ENCODE measurements at regions not wholly inside any gene's neighbourhood (a gene's known extent, or its start where the extent isn't known, plus 50 kb on each side); places are given as distances from the start of the nearest gene placed in this dataset.
"Not testable (repeated sequence)": the region's sequence is repeated elsewhere in the genome, so short reads cannot be mapped to it uniquely, and the experiment has no call there.

DNA sequence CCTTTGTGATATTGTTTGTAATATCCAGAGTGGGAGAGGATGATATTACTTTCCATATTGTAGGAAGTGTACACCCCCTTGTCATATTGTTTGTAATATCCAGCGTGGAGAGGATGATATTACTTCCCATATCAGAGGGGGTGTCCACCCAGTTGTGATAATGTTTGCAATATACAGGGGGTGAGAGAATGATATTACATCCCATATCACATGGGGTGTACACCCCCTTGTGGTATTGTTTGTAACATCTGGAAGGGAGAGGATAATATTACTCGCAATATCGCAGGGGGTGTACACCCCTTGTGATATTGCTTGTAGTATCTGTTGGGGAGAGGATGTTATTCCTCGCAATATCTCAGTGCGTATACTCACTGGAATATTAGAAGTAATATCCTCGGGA is 61.5 kb downstream of the PRSS23 start:
- DNase-seq (ENCODE audit: extremely low spot score, insufficient read length, low read depth): no peak
- no peak for FAIRE-seq

DNA sequence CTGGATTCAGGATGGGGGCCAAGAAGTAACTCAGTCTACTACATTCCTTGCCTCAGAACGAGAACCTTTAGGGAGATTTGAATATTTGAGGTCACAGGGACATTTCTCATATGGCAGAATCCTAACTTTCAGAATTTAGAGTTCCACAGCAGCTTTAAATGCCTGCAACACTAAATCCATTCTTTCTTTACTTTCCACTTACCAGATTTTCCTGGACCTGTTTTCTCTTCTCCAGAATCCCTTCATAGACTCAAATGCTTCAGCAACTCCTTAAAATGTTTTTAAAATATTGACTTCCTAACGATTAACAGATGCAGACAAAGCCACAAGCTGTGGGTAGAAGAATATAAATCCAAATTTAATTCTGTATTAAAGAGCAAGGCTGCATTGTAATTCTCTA is 63.1 kb downstream of the PRSS23 start:
- FAIRE-seq: no peak
- no peak for DNase-seq (ENCODE audit: extremely low spot score, insufficient read length, low read depth)

DNA sequence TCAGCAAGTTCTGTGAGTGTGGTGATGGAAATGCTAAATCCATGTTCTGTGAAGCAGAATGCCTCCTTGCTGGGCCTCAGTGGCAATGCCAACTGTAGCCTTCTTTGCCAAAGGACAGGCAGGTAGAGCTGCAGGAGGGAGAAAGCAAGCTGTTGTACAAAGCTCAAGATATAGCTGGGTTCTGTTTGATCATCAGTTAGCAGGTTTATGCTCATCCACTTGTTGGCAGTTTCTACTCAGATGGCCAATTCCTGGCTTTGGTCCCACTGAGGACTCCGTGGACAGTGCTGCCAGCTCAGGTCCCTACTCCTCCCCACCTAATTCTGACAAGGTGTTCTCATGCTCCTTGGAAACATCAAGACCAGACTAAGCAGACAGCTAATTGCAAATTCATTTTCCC is 65.1 kb downstream of the PRSS23 start:
- FAIRE-seq (no peak), DNase-seq (ENCODE audit: extremely low spot score, insufficient read length, low read depth) (no peak)

DNA sequence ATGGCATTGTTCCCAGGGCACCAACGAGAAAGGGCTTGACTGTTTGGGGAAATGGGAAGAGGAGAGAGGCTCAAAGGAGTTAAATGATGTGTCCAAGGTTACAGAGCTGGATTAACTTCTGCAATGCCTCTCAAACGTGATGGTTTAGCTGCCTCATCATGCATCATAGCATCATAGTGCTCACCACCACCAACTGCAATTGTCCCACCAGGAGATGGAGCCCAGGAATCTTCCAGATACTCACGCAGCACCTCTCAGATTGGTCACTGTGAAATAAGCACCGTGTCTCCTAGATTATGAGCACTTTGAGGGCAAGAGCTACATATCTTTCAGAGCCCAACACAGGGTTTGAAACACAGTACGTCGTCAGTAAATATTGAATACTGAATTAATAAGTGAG is 69.2 kb downstream of the PRSS23 start:
- FAIRE-seq (no peak), DNase-seq (ENCODE audit: extremely low spot score, insufficient read length, low read depth) (no peak)

DNA sequence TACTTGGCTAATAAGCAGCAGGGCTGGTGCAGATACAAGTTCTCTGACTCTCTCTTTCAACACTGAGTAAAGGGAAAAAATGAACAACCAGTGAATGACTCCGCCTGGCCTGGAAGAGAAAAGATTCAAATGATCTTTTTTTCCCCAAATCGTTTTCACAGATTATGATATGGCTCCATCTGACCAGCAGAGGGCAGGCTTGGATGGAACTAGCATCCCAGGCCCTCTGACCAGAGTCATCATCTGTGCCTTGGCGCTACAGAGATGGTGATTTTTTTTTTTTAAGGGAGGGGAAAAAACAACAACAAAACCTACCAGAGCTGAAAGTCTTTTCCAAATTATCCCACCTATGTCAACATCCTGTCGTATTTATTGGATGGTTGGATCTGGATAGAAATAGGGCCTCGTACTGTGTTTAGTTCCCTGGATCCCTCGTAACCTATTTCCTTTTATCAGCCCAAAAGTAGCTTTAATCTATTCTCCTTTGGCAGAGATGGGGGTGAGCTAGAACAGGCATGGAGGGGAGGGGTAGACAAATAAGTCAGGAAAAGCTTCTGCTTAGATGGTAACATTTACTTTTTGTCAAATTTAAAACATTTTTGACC is 69.7 kb downstream of the PRSS23 start:
- FAIRE-seq (peak; percentile 67), DNase-seq (ENCODE audit: extremely low spot score, insufficient read length, low read depth) (no peak)

DNA sequence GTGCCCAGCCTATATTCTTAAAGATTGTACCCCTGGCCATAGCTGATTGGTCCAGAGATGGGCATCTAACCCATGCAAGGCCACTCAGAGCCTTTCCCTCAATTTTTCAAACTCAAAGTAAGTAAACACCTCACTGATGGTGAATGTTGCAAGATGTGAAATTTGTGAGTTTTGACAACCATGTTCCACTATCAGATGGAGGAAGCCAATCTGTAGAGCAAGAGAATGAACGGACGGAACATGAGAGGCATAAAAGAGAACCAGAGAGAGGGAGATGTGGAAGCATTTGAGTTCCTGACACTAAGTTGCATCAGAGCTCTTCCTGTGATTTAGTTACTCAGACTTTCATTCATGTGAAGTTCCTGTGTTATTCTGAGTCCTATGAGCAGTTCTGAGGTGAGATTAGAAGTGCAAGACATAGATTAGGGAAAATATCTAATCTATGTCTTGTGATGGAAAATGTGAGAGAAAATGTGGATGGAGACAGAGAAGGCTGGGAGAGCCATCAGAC is 73.3 kb downstream of the PRSS23 start:
- no peak for DNase-seq (ENCODE audit: extremely low spot score, insufficient read length, low read depth)
- no peak for FAIRE-seq

DNA sequence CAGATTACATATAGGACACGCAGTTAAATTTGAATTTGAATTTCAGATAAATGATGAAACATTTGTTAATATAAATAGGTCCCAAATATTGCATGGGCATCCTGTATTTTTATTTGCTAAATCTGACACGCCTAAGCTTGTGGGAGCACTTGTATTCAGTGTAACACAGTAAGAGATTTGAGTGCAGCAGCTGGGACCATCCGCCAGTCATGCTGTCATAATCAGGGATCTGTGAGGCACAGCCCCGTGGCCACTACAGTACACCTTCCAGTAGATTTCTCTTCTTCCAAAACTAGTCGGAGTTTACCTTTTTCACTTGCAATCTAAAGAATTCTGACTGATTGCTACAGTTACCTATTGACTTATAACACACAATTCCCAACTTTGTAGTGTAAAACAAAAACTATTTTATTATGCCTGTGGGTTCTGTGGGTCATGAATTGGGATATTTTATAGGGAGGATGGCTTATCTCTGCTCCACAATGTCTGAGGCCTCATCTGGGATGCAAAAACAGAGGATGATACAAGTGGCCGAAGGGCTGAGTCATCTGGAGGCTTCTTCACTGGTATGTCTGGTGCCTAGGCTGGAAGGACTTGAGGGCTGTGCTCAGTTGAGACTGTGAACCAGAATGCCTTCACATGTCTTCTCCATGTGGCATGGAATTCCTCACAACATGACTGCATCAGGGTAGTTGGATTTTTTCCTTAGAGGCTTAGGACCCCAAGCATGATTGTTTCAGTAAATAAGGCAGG is 74.1 kb downstream of the PRSS23 start:
- DNase-seq (ENCODE audit: extremely low spot score, insufficient read length, low read depth) (no peak), FAIRE-seq (no peak)

DNA sequence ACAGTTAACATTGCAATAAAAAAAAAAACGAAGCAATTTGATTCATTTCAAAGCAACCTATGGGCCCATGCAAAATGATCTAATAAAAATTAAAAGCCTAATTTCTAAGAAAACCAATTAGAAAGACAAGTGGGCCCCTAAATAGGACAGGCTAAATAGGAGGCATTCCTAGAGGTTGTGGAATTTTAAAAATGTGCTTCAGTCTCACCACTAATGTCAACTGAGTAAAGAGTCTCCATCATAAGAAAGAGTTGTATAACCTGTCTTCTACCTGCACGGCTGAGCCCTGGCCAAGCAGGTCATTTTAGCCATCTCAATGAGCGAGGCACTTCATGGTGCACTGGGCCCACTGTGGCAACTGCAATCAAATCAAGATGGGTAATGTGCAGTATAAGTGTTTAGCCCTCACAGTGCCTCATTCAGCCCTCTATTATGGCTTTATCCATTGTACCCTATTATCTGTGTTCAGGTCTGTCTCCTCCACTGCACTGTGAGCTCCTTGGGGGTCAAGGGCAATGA is 76.4 kb downstream of the PRSS23 start:
- no peak for FAIRE-seq
- no peak for DNase-seq (ENCODE audit: extremely low spot score, insufficient read length, low read depth)

DNA sequence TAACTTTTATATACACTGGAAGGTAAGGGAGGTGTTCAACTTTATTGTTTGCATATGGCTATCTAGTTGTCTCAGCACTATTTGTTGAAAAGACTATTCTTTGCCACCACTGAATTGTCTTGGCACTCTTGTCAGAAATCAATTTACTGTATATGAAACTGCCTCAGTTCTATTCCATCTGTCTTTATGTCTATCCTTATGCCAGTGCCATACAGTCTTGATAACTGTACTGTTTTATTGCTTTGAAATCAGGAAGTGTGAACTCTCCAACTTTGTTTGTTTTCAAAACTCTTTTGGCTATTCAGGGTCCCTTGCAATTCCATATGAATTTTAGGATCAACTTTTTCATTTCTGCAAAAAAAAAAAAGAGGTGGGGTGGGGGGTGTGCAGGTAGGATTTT is 77.2 kb downstream of the PRSS23 start:
- DNase-seq (ENCODE audit: extremely low spot score, insufficient read length, low read depth) (no peak), FAIRE-seq (no peak)

DNA sequence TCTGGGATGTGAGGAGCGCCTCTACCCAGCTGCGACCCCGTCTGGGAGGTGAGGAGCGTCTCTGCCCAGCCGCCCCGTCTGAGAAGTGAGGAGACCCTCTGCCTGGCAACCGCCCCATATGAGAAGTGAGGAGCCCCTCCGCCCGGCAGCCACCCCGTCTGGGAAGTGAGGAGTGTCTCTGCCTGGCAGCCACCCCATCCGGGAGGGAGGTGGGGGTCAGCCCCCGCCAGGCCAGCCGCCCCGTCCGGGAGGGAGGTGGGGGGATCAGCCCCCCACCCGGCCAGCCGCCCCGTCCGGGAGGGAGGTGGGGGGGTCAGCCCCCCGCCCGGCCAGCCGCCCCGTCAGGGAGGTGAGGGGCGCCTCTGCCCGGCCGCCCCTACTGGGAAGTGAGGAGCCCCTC is 76.0 kb downstream of the FZD4 start:
- DNase-seq (ENCODE audit: extremely low spot score, insufficient read length, low read depth); FAIRE-seq: not testable (repeated sequence)

DNA sequence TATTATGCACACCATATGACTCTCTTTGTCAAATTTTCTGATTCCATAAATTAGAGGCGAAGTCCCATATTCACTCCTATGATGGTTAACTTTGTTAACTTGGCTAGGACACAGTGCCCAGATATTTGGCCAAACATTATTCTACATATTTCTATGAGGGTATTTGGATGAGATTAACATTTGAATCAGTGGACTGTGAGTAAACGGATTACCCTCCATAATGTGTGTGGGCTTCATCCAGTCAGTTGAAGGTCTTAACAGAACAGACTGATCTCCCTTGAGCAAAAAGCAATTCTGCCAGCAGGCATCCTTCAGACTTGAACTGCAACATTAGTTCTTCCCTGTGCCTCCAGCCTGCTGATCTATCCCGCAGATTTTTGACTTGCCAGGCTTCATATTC is 69.9 kb downstream of the FZD4 start:
- DNase-seq (ENCODE audit: extremely low spot score, insufficient read length, low read depth): no peak
- FAIRE-seq: no peak

DNA sequence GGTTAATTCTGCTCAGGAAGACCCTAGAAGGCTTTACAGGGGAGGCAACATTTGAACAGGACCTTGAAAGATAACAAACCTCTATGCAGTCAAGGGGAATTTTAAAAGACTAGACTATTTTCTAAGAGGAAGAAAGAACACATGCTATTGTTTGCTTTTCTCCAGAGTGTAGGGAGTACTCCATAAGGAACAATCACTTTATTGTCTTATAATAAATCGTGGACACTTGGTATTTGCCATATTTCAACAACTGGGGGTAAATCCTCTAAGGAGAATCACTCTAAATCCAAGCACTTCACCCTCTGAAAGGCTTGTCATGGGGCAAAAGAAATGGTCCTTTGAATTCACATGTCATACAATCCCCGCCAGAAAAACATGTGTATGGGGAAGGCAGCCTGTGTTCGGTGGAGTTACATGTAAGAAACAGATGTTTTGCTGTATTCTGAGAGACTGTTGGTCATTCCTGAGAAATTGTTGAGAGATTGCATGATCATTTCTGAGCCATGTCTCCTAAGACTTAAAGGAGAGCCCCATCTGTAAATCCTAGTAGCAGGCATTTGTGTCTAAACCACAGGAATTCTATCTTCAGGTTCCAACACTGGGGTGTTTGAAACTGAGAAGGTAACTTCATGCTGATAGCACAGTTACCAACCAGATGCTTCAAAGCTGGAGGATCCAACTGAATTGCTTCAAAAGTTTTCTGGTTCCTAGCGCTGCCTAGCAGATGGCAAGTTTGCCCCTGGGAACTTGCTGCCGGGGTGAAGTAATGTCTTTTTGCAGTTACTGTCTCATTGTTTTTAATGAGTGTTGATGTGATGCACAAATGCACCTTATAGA is 66.8 kb downstream of the FZD4 start:
- FAIRE-seq: no peak
- no peak for DNase-seq (ENCODE audit: extremely low spot score, insufficient read length, low read depth)

DNA sequence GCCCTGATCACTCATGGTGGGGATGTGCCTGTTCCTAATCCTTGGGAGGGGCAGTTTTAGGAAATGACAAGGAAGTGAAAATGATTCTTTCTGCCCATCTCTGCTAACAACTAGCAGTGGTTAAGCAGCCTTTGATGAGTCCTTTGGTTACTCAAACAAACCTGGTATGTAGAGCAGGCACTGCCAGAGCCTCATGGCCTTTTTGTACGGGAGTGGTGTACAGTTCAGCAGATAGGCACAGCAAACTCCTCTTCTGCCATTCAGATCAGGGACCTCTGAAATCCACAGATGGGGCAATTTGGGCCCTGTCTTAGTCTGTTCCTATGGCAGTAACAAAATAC is 66.2 kb downstream of the FZD4 start:
- DNase-seq (ENCODE audit: extremely low spot score, insufficient read length, low read depth) (no peak), FAIRE-seq (no peak)

DNA sequence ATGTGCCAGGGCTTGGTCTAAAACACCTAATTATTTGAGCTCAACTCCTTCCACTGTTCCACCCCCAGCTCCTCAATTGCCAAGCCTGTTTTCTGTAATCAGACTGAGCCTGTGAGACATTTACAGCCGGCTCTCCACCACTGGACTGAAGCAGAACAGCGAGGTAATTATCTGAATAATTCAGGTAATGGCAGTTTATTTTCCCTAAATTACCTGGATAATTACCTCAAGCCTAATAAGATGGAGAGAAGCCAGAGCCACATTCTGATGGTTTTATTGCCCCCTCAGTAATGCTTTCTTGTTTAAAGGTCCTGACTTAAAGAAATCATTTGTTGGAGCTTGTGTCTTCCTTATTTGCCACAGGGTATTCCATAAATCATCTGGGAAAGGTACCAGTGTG is 64.2 kb downstream of the FZD4 start:
- FAIRE-seq: no peak
- no peak for DNase-seq (ENCODE audit: extremely low spot score, insufficient read length, low read depth)

DNA sequence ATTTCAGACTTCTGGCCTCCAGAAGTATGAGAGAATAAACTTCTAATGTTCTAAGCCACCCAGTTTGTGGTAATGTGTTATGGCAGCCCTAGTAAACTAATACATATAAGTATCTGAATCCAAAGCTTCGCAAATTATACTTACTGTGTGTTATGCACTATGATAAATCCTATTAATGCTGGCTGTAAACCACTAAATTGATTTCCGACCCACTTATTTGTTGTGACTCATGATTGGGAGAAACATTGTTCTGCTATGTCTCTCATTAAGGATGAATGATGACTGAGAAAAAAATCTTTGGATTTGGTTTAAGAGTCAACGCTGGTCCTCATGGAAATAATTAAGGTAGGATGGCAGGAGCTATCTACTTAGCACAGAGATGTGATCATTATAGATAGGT is 62.0 kb downstream of the FZD4 start:
- DNase-seq (ENCODE audit: extremely low spot score, insufficient read length, low read depth): no peak
- FAIRE-seq: no peak

All from GM18507 (cell line).